Keratinocyte (primary cell): ENCODE measurements at regions not wholly inside any gene's neighbourhood (a gene's known extent, or its start where the extent isn't known, plus 50 kb on each side); places are given as distances from the start of the nearest gene placed in this dataset.

Experiments used
- DNase-seq: peaks from one replicate; pipeline ENCODE4 v3.0.0-alpha.2; 2011; ENCODE audit warnings: low read depth, missing footprints, low spot score
- FAIRE-seq: peaks from 2 replicates; lab custom pipeline; 2011; peaks lifted over from hg19 to GRCh38; lab: Jason Lieb, UNC
- H2AFZ ChIP-seq: 2 replicates; pipeline ENCODE4 v1.6.0; 2012; ENCODE audit warnings: low read length, control low read depth, inconsistent platforms; ENCODE audit not compliant: control insufficient read depth
- H3K27ac ChIP-seq: 2 replicates; pipeline ENCODE4 v1.5.1; 2011; ENCODE audit warnings: low read length; ENCODE audit not compliant: control insufficient read depth, insufficient read depth
- H3K27me3 ChIP-seq: 3 replicates; pipeline ENCODE4 v1.6.0; 2011; ENCODE audit warnings: low read length; ENCODE audit not compliant: control insufficient read depth, insufficient read depth; ENCODE audit errors: extremely low read depth
- H3K36me3 ChIP-seq, 2 experiments: 2 replicates in 1 of 2; 3 replicates in 1 of 2; pipeline ENCODE4 v1.5.1; 2011; ENCODE audit warnings: low read length in 2 of 2, mild to moderate bottlenecking in 1 of 2; ENCODE audit not compliant: control insufficient read depth in 2 of 2, insufficient read depth in 2 of 2; ENCODE audit errors: extremely low read depth in 1 of 2
- H3K4me1 ChIP-seq: 3 replicates; pipeline ENCODE4 v1.5.1; 2011; ENCODE audit warnings: low read length; ENCODE audit not compliant: control insufficient read depth, insufficient read depth; ENCODE audit errors: extremely low read depth
- H3K4me2 ChIP-seq: 3 replicates; pipeline ENCODE4 v1.6.0; 2011; ENCODE audit warnings: low read depth, low read length; ENCODE audit not compliant: control insufficient read depth, insufficient read depth; ENCODE audit errors: extremely low read depth
- H3K4me3 ChIP-seq, 3 experiments: fragments of 200-600 bp in 1 of 3; sonication (generic) in 1 of 3; 2 replicates in 2 of 3; 3 replicates in 1 of 3; pipeline ENCODE4 v1.5.1; 2011 to 2016; ENCODE audit warnings: low read length in 3 of 3, mild to moderate bottlenecking in 3 of 3, control low read depth in 2 of 3, inconsistent platforms in 1 of 3, low read depth in 1 of 3, mixed read lengths in 1 of 3, mixed run types in 1 of 3, moderate library complexity in 1 of 3; ENCODE audit not compliant: control insufficient read depth in 2 of 3, insufficient read depth in 2 of 3; ENCODE audit errors: extremely low read depth in 1 of 3
- H3K79me2 ChIP-seq: 2 replicates; pipeline ENCODE4 v1.6.0; 2012; ENCODE audit warnings: low read length; ENCODE audit not compliant: control insufficient read depth, insufficient read depth
- H3K9ac ChIP-seq: 3 replicates; pipeline ENCODE4 v1.6.0; 2011; ENCODE audit warnings: low read length; ENCODE audit not compliant: control insufficient read depth, insufficient read depth; ENCODE audit errors: extremely low read depth
- H3K9me1 ChIP-seq: 3 replicates; pipeline ENCODE4 v1.6.0; 2011; ENCODE audit warnings: low read length; ENCODE audit not compliant: control insufficient read depth, insufficient read depth; ENCODE audit errors: extremely low read depth
- H3K9me3 ChIP-seq: 2 replicates; pipeline ENCODE4 v1.5.1; 2012; ENCODE audit warnings: low read depth, low read length; ENCODE audit not compliant: control insufficient read depth
- H4K20me1 ChIP-seq: 3 replicates; pipeline ENCODE4 v1.6.0; 2011; ENCODE audit warnings: low read length; ENCODE audit not compliant: control insufficient read depth, insufficient read depth; ENCODE audit errors: extremely low read depth
- EZH2 ChIP-seq: IDR thresholded peaks from one replicate; pipeline ENCODE4 v1.6.1; 2012; ENCODE audit warnings: inconsistent platforms, mild to moderate bottlenecking, low read length, moderate library complexity
- dilution Hi-C: fragments of 300-500 bp; cut with MboI; formaldehyde crosslinking; loops from one replicate; pipeline ENCODE4 v1.7.0; 2020; ENCODE audit warnings: low sequenced_read_pairs; ENCODE audit not compliant: extremely low pct_ligation_motif_present
- TF ChIP-seq, protein P1 (sequence below), 3 experiments: IDR thresholded peaks in 1 of 3; conservative IDR thresholded peaks in 1 of 3; optimal IDR thresholded peaks in 1 of 3; 2 replicates in 2 of 3; 3 replicates in 1 of 3; pipeline versions ENCODE3 to v1.5.1; 2011; ENCODE audit warnings: low read length in 3 of 3, mild to moderate bottlenecking in 3 of 3, moderate library complexity in 2 of 3, control low read depth in 1 of 3, inconsistent platforms in 1 of 3; ENCODE audit not compliant: insufficient read depth in 2 of 3; ENCODE audit errors: extremely low read depth in 1 of 3

DNA sequence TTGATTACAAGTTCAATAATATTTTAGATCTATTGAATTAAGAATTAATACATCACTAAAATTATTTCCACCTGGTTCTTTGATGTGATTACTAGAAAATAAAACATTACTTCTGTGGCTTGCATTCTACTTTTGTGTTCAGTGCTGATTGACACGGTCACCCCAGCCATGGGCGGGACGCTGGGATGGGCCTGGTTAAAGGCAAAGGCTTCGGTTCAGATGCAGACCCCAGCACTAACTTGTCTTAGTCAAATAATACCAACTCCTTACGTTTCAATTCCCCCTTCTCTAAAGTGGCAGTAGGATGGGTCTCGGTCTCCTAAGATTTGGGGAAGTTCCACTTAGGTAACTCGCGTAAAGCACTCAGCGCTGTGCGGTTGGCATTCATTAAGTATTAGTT, 144.9 kb downstream of the URI1 start:
- TF ChIP-seq EZH2: no peak
- TF ChIP-seq, protein P1, sequence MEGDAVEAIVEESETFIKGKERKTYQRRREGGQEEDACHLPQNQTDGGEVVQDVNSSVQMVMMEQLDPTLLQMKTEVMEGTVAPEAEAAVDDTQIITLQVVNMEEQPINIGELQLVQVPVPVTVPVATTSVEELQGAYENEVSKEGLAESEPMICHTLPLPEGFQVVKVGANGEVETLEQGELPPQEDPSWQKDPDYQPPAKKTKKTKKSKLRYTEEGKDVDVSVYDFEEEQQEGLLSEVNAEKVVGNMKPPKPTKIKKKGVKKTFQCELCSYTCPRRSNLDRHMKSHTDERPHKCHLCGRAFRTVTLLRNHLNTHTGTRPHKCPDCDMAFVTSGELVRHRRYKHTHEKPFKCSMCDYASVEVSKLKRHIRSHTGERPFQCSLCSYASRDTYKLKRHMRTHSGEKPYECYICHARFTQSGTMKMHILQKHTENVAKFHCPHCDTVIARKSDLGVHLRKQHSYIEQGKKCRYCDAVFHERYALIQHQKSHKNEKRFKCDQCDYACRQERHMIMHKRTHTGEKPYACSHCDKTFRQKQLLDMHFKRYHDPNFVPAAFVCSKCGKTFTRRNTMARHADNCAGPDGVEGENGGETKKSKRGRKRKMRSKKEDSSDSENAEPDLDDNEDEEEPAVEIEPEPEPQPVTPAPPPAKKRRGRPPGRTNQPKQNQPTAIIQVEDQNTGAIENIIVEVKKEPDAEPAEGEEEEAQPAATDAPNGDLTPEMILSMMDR (optimal IDR thresholded peaks at IDR 0.05 in 1 of 3, IDR thresholded peaks at IDR 0.05 in 1 of 3, conservative IDR thresholded peaks at IDR 0.05 in 1 of 3; ENCODE audit: extremely low read depth in 1 of 3, insufficient read depth in 2 of 3, low read length in 3 of 3): no peak
- H3K27me3 ChIP-seq: no peaks in the 10 kb centered on the region

DNA sequence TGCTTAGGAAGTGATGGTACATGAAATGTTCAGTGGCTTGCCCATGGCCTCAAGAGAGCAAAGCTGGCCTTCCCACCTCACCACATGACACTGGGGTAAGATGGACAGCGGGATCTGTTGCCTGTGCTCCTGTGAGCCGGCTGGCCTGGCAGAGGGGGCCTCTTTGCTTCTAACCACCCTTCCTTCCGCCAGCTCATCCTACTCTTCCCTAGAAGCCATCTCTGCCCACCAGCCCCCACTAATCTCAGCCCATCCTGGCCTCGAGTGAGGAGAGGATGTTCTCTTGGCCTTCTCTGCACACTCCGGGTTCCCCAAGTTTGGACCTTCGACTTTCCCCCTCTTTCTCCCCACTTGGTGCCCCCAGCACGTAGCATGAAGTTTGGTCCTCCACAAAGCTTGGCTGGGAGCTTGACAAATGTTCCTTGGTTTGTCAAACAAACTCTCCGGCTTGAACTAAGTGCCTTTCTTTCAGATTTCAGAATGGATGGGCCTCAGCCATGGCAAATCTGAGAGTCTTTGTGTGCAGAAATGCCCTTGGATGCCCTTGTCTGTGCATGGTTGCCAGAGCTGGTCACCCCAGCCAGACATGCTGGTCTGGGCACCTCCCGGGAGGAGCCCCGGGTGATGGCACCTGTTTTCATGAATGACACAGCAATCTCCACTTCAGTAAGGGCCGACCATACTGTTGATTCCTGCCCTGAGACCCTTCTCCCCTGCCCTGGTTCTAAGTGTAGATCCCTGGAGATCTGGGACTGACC, 145.5 kb downstream of the URI1 start:
- Histone ChIP-seq H2AFZ (no peak overlapping the region), H4K20me1 (no peaks in the 10 kb centered on the region), H3K4me3 (no peak overlapping the region), H3K27ac (no peak overlapping the region), H3K4me1 (no peaks in the 10 kb centered on the region), H3K36me3 (no peaks in the 10 kb centered on the region), H3K79me2 (no peaks in the 10 kb centered on the region), H3K9me3 (no peaks in the 10 kb centered on the region), H3K27me3 (no peaks in the 10 kb centered on the region), H3K9ac (no peak overlapping the region), H3K9me1 (no peaks in the 10 kb centered on the region), H3K4me2 (no peak overlapping the region)
- no peak for FAIRE-seq
- TF ChIP-seq, protein P1 (optimal IDR thresholded peaks at IDR 0.05 in 1 of 3, IDR thresholded peaks at IDR 0.05 in 1 of 3, conservative IDR thresholded peaks at IDR 0.05 in 1 of 3; ENCODE audit: extremely low read depth in 1 of 3, insufficient read depth in 2 of 3, low read length in 3 of 3): no peak
- TF ChIP-seq EZH2: no peak
- dilution Hi-C loops: no loop called here
- DNase-seq: no peak

More for the DNA sequence above, 144.9 kb downstream of the URI1 start:
- H4K20me1 ChIP-seq: no peaks in the 10 kb centered on the region
- H3K27ac ChIP-seq: no peak overlapping the region
- no peaks in the 10 kb centered on the region for H3K36me3 ChIP-seq
- no peak overlapping the region for H3K4me3 ChIP-seq
- H3K9me3 ChIP-seq: no peaks in the 10 kb centered on the region
- dilution Hi-C loops: no loop called here
- no peak overlapping the region for H2AFZ ChIP-seq
- H3K4me2 ChIP-seq: no peak overlapping the region
- H3K9ac ChIP-seq: no peak overlapping the region
- no peak for DNase-seq
- H3K9me1 ChIP-seq: no peaks in the 10 kb centered on the region
- no peak for FAIRE-seq
- H3K79me2 ChIP-seq: no peaks in the 10 kb centered on the region
- no peaks in the 10 kb centered on the region for H3K4me1 ChIP-seq
